ENCODE measurements at regions not wholly inside any gene's neighbourhood (a gene's known extent, or its start where the extent isn't known, plus 50 kb on each side); places are given as distances from the start of the nearest gene placed in this dataset.

GRCh38 chrY:19567943-19568342 is 176.6 kb downstream of the KDM5D start:
- no peak for TF ChIP-seq CTCF (IDR thresholded peaks at IDR 0.05)
- TF ChIP-seq POLR2A (IDR thresholded peaks at IDR 0.05) = no peak
